Superior temporal gyrus (tissue), 1 donor: ENCODE measurements at regions not wholly inside any gene's neighbourhood (a gene's known extent, or its start where the extent isn't known, plus 50 kb on each side); places are given as distances from the start of the nearest gene placed in this dataset.
"Not testable (repeated sequence)": the region's sequence is repeated elsewhere in the genome, so short reads cannot be mapped to it uniquely, and the experiment has no call there.

Source experiments
- DNase-seq: peaks from one replicate; pipeline ENCODE4 v3.0.0-alpha.2; 2016; ENCODE audit errors: extremely low spot score

DNA sequence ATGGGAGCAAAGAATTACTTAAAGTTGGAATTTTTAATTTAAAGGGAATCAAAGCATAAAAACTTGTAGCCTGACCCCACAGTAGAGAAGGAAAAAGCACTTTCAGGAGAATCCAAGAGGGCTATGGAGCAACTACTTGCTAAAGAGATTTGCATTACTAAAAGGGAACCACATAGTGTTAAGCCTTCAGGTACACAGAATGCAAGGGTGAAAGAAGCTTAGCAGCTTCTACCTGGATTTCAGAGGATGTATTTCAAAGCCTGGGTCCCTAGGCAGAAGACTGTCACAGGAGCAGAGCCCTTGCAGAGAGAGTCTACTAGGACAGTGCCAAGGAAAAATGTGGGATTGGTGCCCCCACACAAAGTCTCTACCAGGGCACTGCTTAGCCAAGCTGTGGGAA is 575.0 kb downstream of the GBE1 start:
- DNase-seq, result no peak

DNA sequence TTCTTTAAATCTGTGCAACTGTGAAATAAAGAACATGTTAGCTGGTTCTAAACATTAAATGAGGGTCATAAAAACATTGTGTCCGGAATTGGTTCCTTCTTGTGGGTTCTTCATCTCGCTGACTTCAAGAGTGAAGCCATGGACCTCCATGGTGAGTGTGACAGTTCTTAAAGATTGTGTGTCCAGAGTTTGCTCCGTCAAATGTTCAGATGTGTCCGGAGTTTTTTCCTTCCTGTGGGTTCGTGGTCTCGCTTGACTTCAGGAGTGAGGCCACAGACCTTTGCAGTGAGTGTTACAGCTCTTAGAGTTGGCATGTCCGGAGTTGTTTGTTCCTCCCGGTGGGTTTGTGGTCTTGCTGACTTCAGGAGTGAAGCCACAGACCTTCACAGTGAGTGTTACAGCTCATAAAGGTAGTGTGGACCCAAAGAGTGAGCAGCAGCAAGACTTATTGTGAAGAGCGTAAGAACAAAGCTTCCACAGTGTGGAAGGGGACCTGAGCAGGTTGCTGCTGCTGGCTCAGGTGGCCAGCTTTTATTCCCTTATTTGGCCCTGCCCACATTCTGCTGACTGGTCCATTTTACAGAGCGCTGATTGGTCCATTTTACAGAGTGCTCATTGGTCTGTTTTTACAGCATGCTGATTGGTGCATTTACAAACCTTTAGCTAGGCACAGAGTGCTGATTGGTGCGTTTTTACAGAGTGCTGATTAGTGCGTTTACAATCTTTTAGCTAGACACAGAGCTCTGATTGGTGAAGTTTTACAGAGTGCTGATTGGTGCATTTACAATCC is 579.2 kb downstream of the GBE1 start:
- not testable (repeated sequence) for DNase-seq

- no peak for DNase-seq
Observed at GRCh38 chr3:81173514-81173913, 587.9 kb downstream of the GBE1 start.

- no peak for DNase-seq
Observed at GRCh38 chr3:81170298-81170697, 591.1 kb downstream of the GBE1 start.

GRCh38 chr3:81164806-81165205 is 596.6 kb downstream of the GBE1 start:
- DNase-seq, result no peak

GRCh38 chr3:81161851-81162250 is 599.6 kb downstream of the GBE1 start:
- DNase-seq, result no peak

- DNase-seq, result no peak
Observed at GRCh38 chr3:81161100-81161499, 600.3 kb downstream of the GBE1 start.

GRCh38 chr3:81154611-81155143 is 606.8 kb downstream of the GBE1 start:
- DNase-seq, result no peak

GRCh38 chr3:81152156-81152555 is 609.3 kb downstream of the GBE1 start:
- DNase-seq, result no peak

DNA sequence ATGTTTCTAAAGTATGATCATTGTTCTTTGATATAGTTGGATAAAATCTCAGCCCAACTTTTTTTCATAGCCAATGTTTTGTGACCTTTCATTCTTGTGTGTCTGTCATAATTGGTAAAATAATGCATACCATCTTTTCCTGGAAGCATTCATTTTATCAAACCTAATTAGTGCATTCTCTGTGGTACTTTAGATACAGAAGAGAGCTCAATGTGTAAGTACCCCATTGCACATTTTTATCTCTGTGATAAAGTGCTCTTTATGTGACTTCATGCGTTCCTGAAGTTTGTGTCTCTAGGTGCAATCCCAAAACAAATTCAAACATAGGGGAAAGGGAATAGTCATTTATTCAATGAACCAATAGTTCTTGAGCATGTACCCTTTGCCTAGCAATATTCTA is 628.5 kb downstream of the GBE1 start:
- no peak for DNase-seq

DNA sequence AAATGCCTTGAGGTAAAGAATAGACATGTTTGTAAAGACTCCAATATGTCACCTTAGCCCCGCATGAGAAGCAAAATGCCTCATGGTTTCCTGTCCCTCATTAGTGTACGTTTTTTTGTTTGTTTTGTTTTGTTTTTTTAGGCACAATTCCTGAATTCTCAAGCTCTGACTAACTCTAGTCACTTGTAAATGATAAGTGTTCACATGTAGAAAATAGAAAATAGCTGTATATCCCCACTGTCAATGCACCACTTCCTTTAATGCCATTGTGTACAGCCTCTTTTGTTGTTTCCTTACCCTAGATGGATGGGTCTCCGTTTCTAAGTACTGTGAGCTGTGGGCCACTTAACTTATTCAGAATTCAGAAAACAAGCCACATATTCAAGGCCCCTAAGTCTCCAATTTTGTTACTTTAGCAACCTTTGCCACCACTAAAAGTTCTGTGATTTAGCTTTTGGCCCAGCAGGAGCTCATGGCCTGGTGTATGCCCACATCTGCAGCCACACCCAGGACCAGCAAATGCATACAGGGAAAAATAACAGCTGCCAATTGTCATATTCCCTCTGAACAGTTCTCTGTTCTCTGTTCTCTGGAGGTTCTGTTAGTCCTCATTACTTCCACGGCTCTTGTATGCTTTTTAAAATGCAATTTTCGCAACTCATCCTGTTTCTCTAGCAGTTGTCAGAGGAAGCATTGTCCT is 655.5 kb downstream of the GBE1 start:
- DNase-seq, result no peak

GRCh38 chr3:81105206-81105605 is 656.2 kb downstream of the GBE1 start:
- no peak for DNase-seq

- DNase-seq, result no peak
Observed at GRCh38 chr3:81097889-81098288, 663.6 kb downstream of the GBE1 start.

GRCh38 chr3:81095956-81096355 is 665.5 kb downstream of the GBE1 start:
- no peak for DNase-seq

DNA sequence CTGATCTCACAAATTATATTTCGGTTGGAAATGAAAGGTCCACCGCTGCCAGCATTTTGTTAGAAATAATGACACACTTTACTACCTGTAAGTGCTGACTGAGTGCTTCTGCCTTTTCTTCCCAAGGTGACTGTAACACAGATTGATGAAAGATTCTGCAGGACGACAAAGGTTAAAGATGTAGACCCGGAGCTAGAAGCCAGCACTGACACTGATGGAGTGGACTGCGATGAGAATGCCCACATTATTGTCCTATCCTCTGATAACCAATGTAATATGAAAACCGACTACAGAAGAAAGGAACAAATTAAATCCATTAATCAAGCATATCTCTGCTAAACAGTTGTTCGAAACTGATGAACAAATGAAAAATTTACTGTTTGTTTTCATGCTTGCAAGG is 666.5 kb downstream of the GBE1 start:
- DNase-seq, result no peak

DNA sequence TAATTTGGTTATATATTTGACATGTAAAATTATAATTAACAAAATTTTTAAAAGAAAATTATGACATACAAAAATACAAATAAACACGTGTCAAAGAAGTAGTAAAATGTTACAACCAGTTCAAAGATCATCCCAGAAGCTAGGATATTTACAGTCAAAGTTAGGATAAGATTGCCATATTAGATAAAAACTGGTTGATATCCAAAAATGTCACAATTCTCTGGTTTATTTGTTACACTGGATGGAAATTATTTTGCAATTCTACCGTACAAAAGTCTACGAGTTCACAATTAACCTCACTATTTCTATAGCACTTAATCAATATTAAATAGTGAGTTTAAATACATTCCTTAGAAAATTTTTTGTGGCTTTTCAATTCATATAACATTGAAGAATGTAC is 673.8 kb downstream of the GBE1 start:
- DNase-seq, result no peak

- DNase-seq, result no peak
Observed at GRCh38 chr3:81086348-81086747, 675.1 kb downstream of the GBE1 start.

- no peak for DNase-seq
Observed at GRCh38 chr3:81080608-81081007, 680.8 kb downstream of the GBE1 start.

GRCh38 chr3:81072591-81072990 is 688.9 kb downstream of the GBE1 start:
- DNase-seq, result no peak

GRCh38 chr3:81068546-81068945 is 692.9 kb downstream of the GBE1 start:
- no peak for DNase-seq

DNA sequence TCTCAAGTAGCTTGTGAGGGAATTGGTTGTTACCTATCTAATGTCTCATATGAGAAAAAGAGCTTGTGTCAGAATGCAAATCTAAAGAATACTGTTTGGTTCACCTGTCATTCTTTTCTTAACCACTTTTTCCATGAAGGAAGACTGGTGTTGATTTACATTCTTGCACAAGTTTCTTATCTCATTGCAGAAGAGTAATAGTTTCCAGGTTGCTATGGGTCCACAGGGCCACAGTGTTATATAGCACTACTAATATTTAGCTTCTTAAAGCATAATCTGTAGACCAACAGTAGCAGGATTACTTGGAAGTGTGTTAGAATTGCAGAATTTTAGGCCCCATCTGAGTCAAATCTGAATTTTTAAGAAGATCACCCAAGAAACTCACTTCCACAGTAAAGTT is 697.5 kb downstream of the GBE1 start:
- DNase-seq, result no peak

DNA sequence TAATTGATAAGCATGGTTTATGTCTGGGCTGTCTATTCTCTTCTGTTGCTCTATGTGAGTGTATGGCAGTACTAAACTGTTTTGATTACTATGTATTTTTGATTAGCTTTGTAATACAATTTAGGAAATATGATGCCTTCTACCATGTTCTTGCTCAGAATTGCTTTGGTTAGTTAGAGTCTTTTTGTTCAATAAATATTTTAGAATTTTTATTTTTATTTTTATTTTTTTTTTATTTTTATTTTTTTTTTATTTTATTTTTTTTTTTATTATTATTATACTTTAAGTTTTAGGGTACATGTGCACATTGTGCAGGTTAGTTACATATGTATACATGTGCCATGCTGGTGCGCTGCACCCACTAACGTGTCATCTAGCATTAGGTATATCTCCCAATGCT is 710.3 kb downstream of the GBE1 start:
- DNase-seq, result not testable (repeated sequence)

DNA sequence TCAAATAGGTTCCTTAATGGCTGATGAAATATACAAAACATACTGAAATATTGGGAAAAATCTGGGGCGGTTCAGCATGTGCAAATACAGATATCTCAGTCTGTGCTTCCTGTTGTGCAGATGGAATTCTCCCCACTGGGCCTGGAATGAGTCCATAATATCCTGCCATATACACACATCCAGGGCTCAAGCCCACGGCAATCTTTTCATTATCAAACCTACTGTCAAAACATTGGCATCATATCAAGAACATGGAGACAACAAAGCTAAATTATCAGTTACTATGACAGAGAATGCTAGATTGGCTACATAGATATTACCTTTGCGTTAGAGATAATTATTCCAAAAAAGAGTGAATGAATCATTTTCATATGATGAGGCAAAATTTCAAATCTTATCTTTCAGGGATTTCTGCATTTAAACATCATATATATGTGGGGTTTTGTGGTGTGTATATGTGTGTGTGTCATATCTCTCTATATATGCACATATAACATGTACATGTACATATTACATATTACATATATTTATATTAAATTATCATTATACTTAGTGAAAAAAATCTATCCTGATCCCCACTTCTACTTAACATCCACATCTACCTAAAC is 713.3 kb downstream of the GBE1 start:
- DNase-seq, result no peak
